Transverse colon (tissue), 4 donors: ENCODE measurements at regions not wholly inside any gene's neighbourhood (a gene's known extent, or its start where the extent isn't known, plus 50 kb on each side); places are given as distances from the start of the nearest gene placed in this dataset.

ENCODE experiments used
- DNase-seq: peaks from one replicate; pipeline ENCODE4 v3.0.0-alpha.2; 2019
- H3K27ac ChIP-seq, 4 donors: fragments of 200-600 bp; sonication (generic); 2 replicates each; pipeline ENCODE4 v1.5.1; 2016 to 2018; ENCODE audit warnings: inconsistent platforms in 4 of 4
- H3K27me3 ChIP-seq: fragments of 200-600 bp; sonication (generic); 2 replicates; pipeline ENCODE4 v1.5.1; 2017; ENCODE audit warnings: inconsistent platforms
- H3K36me3 ChIP-seq, 4 donors: fragments of 200-600 bp; sonication (generic); 2 replicates each; pipeline ENCODE4 v1.5.1; 2017 to 2019; ENCODE audit warnings: inconsistent platforms in 4 of 4
- H3K4me1 ChIP-seq, 4 donors: fragments of 200-600 bp; sonication (generic); 2 replicates each; pipeline ENCODE4 v1.5.1; 2017 to 2020; ENCODE audit warnings: inconsistent platforms in 4 of 4
- H3K4me3 ChIP-seq, 4 donors: fragments of 200-600 bp; sonication (generic); 1 replicate in 1 of 4; 2 replicates in 3 of 4; pipeline versions ENCODE4 v1.5.1 to v1.6.1; 2017 to 2019; ENCODE audit warnings: inconsistent platforms in 4 of 4
- H3K9me3 ChIP-seq, 2 donors: fragments of 200-600 bp; sonication (generic); 2 replicates each; pipeline ENCODE4 v1.5.1; 2017 to 2019; ENCODE audit warnings: inconsistent platforms in 2 of 2
- CTCF ChIP-seq, 5 experiments: fragments of 200-600 bp in 3 of 5; fragments of 450-650 bp in 2 of 5; sonication (generic) in 3 of 5; IDR thresholded peaks; 1 replicate in 2 of 5; 2 replicates in 3 of 5; pipeline ENCODE4 v1.5.1; 2016 to 2017; ENCODE audit warnings: antibody characterized with exemption in 5 of 5, inconsistent platforms in 3 of 5, mild to moderate bottlenecking in 2 of 5, moderate library complexity in 1 of 5
- EP300 ChIP-seq: sonication (generic); formaldehyde crosslinking; IDR thresholded peaks from one replicate; pipeline ENCODE4 v1.6.1; 2017; ENCODE audit warnings: antibody characterized with exemption, low read depth
- POLR2A ChIP-seq: fragments of 450-650 bp; IDR thresholded peaks from one replicate; pipeline ENCODE4 v1.6.1; 2016; ENCODE audit warnings: antibody characterized with exemption, mild to moderate bottlenecking, moderate library complexity
- POLR2AphosphoS5 ChIP-seq, 3 donors: sonication (generic); formaldehyde crosslinking; IDR thresholded peaks; one replicate each; pipeline ENCODE4 v1.6.1; 2016; ENCODE audit warnings: antibody characterized with exemption in 3 of 3
- WGBS, 2 donors: methylation state at CpG; one replicate each; pipeline ENCODE4 v1.1.5; 2018; ENCODE audit warnings: low coverage in 1 of 2; 5-methylcytosine and 5-hydroxymethylcytosine counted together
- in situ Hi-C, 4 donors: fragments of 200-750 bp; cut with MboI; loops; one replicate each; pipeline versions ENCODE4 v1.15.0 to v1.15.1; 2017; ENCODE audit warnings: low sequenced_read_pairs in 3 of 4, low pct_ligation_motif_present in 1 of 4, low pct_unique_long_range_greater_than_20kb in 1 of 4
- intact Hi-C: fragments of 100-400 bp; cut with DNase I; formaldehyde crosslinking; loops from one replicate; pipeline ENCODE4 v1.15.1; 2023; ENCODE audit warnings: low total_unique reads

GRCh38 chrX:5644776-5645175 lies 583.9 kb downstream of the NLGN4X start:
- 53% methylated on average over 8 of the region's 8 CpGs; no CpG with 5 or more reads in 1 of the 2 donors for WGBS, 2 donors
- in situ Hi-C loops, result no loop called here
- Histone ChIP-seq H3K4me3 (no peak overlapping the region), H3K36me3 (no peaks in the 10 kb centered on the region), H3K27me3 (no peaks in the 10 kb centered on the region), H3K4me1 (no peaks in the 10 kb centered on the region), H3K27ac (no peak overlapping the region), H3K9me3 (no peaks in the 10 kb centered on the region)
- no peak for DNase-seq
- TF ChIP-seq EP300, result no peak
- TF ChIP-seq CTCF (IDR thresholded peaks at IDR 0.05), result no peak
- TF ChIP-seq POLR2A, result no peak
- intact Hi-C loops, result no loop called here

- no peaks in the 10 kb centered on the region for H3K27me3 ChIP-seq
- H3K9me3 ChIP-seq, result no peaks in the 10 kb centered on the region
- in situ Hi-C loops, result no loop called here
- no peaks in the 10 kb centered on the region for H3K36me3 ChIP-seq
- 73% methylated on average over 4 of the region's 4 CpGs; no CpG with 5 or more reads in 1 of the 2 donors for WGBS, 2 donors
- H3K4me3 ChIP-seq, result no peak overlapping the region
- no peak for DNase-seq
- TF ChIP-seq POLR2AphosphoS5 (IDR thresholded peaks at IDR 0.05), result no peak
- TF ChIP-seq CTCF (IDR thresholded peaks at IDR 0.05), result no peak
- TF ChIP-seq EP300, result no peak
- no peak for TF ChIP-seq POLR2A
- H3K27ac ChIP-seq, result no peak overlapping the region
- intact Hi-C loops, result no loop called here
- H3K4me1 ChIP-seq, result no peaks in the 10 kb centered on the region
Measured at GRCh38 chrX:5640071-5640470, 588.6 kb downstream of the NLGN4X start.

GRCh38 chrX:5638572-5638971 lies 590.1 kb downstream of the NLGN4X start:
- in situ Hi-C loops (no loop called here), intact Hi-C loops (no loop called here)
- H3K36me3 ChIP-seq, result no peaks in the 10 kb centered on the region
- no peak for DNase-seq
- no peak overlapping the region for H3K27ac ChIP-seq
- 75% methylated on average over 7 of the region's 7 CpGs; no CpG with 5 or more reads in 1 of the 2 donors for WGBS, 2 donors
- H3K4me3 ChIP-seq, result no peak overlapping the region
- H3K27me3 ChIP-seq, result no peaks in the 10 kb centered on the region
- TF ChIP-seq POLR2A, result no peak
- no peak for TF ChIP-seq POLR2AphosphoS5 (IDR thresholded peaks at IDR 0.05)
- TF ChIP-seq EP300, result no peak
- TF ChIP-seq CTCF (IDR thresholded peaks at IDR 0.05), result no peak
- no peaks in the 10 kb centered on the region for H3K4me1 ChIP-seq
- no peaks in the 10 kb centered on the region for H3K9me3 ChIP-seq

GRCh38 chrX:5632887-5633286 lies 595.8 kb downstream of the NLGN4X start:
- no peaks in the 10 kb centered on the region for H3K4me1 ChIP-seq
- H3K4me3 ChIP-seq, result no peak overlapping the region
- no peak for TF ChIP-seq POLR2A
- no peak for TF ChIP-seq EP300
- no peak for TF ChIP-seq CTCF (IDR thresholded peaks at IDR 0.05)
- TF ChIP-seq POLR2AphosphoS5 (IDR thresholded peaks at IDR 0.05), result no peak
- intact Hi-C loops, result no loop called here
- in situ Hi-C loops, result no loop called here
- H3K9me3 ChIP-seq, result no peaks in the 10 kb centered on the region
- H3K27me3 ChIP-seq, result no peaks in the 10 kb centered on the region
- no peak overlapping the region for H3K27ac ChIP-seq
- no peak for DNase-seq
- H3K36me3 ChIP-seq, result no peaks in the 10 kb centered on the region
